Pancreas (tissue), 10 donors: ENCODE measurements at regions not wholly inside any gene's neighbourhood (a gene's known extent, or its start where the extent isn't known, plus 50 kb on each side); places are given as distances from the start of the nearest gene placed in this dataset.

Experiments used
- ATAC-seq, 4 donors: fragments of 200-7000 bp; cut with Tn5 transposase; one replicate each; pipeline versions ENCODE4 v1.8.0 to v1.9.1; 2020; ENCODE audit warnings: mild to moderate bottlenecking in 4 of 4, moderate library complexity in 4 of 4
- DNase-seq, 6 donors: peaks; one replicate each; pipeline ENCODE4 v3.0.0-alpha.2; 2020
- FAIRE-seq: peaks from 2 replicates; lab custom pipeline; 2012; peaks lifted over from hg19 to GRCh38; lab: Jason Lieb, UNC
- H3K27ac ChIP-seq, 4 donors: fragments of 200-600 bp; sonication (generic); 1 replicate in 3 of 4; 2 replicates in 1 of 4; pipeline versions ENCODE4 v1.5.0 to v1.8.0; 2020
- H3K27me3 ChIP-seq, 4 donors: fragments of 200-600 bp; one replicate each; pipeline ENCODE4 v1.8.0; 2021
- H3K36me3 ChIP-seq, 3 donors: fragments of 200-600 bp; sonication (generic) in 1 of 3; one replicate each; pipeline versions ENCODE4 v1.5.0 to v1.8.0; 2020 to 2021
- H3K4me1 ChIP-seq, 3 donors: fragments of 200-600 bp; one replicate each; pipeline ENCODE4 v1.8.0; 2021
- H3K4me3 ChIP-seq, 4 donors: fragments of 200-600 bp; sonication (generic) in 2 of 4; one replicate each; pipeline versions ENCODE4 v1.5.0 to v1.8.0; 2020 to 2021
- H3K9me3 ChIP-seq, 4 donors: fragments of 200-600 bp; one replicate each; pipeline ENCODE4 v1.8.0; 2021
- CTCF ChIP-seq, 4 donors: fragments of 200-600 bp; sonication (generic) in 3 of 4; IDR thresholded peaks; one replicate each; pipeline versions ENCODE4 v1.5.0 to v1.8.0; 2021; ENCODE audit warnings: antibody characterized with exemption in 4 of 4
- WGBS, 2 donors: extraction: QIAGEN DNeasy Blood & Tissue Kit; methylation state at CpG; one replicate each; pipeline ENCODE4 v1.1.7; 2013; 5-methylcytosine and 5-hydroxymethylcytosine counted together
- intact Hi-C, 3 donors: fragments of 100-400 bp; cut with DNase I; formaldehyde crosslinking; loops; one replicate each; pipeline versions ENCODE4 v1.11.1 to v1.14.2; 2022
- donor health status: healthy with polysubstance abuse.
- donor health status: DM: no; HTN: no; CAD: no; lungs with moderate emphysema.
- donor health status: DM: no; HTN: no; CAD: no.
- donor health status: control.
- donor health status: control.
- donor health status: Bipolar disorder and iron deficiency.
- donor health status: DM: yes; HTN: yes; CAD: no.
- donor health status: DM: no; HTN: no; CAD: no.
- donor health status: DM: no; HTN: no; CAD: no.
- donor health status: DM: yes; HTN: yes; CAD: no.

- no peak for DNase-seq
- H3K4me1 ChIP-seq, result no peaks in the 10 kb centered on the region
- no peak overlapping the region for H3K4me3 ChIP-seq
- H3K9me3 ChIP-seq, result no peaks in the 10 kb centered on the region
- FAIRE-seq, result no peak
- H3K36me3 ChIP-seq, result no peaks in the 10 kb centered on the region
- WGBS, 2 donors, result 81 to 90% methylated on average over 5 of the region's 5 CpGs
- no peak for TF ChIP-seq CTCF (IDR thresholded peaks at IDR 0.05)
- intact Hi-C loops, result no loop called here
- H3K27me3 ChIP-seq, result no peaks in the 10 kb centered on the region
- ATAC-seq, result no peak
- no peak overlapping the region for H3K27ac ChIP-seq
Observed at GRCh38 chr1:24261977-24262376, 57.2 kb upstream of the GRHL3 start.

GRCh38 chr1:24258735-24259424, 60.3 kb upstream of the GRHL3 start:
- Histone ChIP-seq H3K9me3 (no peaks in the 10 kb centered on the region), H3K27me3 (no peaks in the 10 kb centered on the region), H3K27ac (no peak overlapping the region), H3K4me3 (no peak overlapping the region), H3K4me1 (no peaks in the 10 kb centered on the region), H3K36me3 (no peaks in the 10 kb centered on the region)
- WGBS, 2 donors, result 95 to 96% methylated on average over 15 to 16 of the region's 16 CpGs
- ATAC-seq, result no peak
- FAIRE-seq, result no peak
- TF ChIP-seq CTCF (IDR thresholded peaks at IDR 0.05), result no peak
- intact Hi-C loops, result no loop called here
- DNase-seq, result no peak

- ATAC-seq, result peak in 3 of 4 donors; percentile 50 to 70 (median 70)
- Histone ChIP-seq H3K4me3 (no peak overlapping the region), H3K4me1 (no peaks in the 10 kb centered on the region), H3K9me3 (no peaks in the 10 kb centered on the region), H3K27me3 (no peaks in the 10 kb centered on the region), H3K27ac (no peak overlapping the region), H3K36me3 (no peaks in the 10 kb centered on the region)
- no peak for DNase-seq
- TF ChIP-seq CTCF (IDR thresholded peaks at IDR 0.05), result no peak
- no peak for FAIRE-seq
- intact Hi-C loops, result no loop called here
- 24 to 43% methylated on average over 2 of the region's 2 CpGs for WGBS, 2 donors
Observed at GRCh38 chr1:24257373-24257772, 61.8 kb upstream of the GRHL3 start.

GRCh38 chr1:24256687-24257086, 62.5 kb upstream of the GRHL3 start:
- Histone ChIP-seq H3K27ac (no peak overlapping the region), H3K9me3 (no peaks in the 10 kb centered on the region), H3K4me3 (no peak overlapping the region), H3K36me3 (no peaks in the 10 kb centered on the region), H3K4me1 (no peaks in the 10 kb centered on the region), H3K27me3 (no peaks in the 10 kb centered on the region)
- ATAC-seq, result no peak
- no peak for DNase-seq
- intact Hi-C loops, result no loop called here
- no peak for TF ChIP-seq CTCF (IDR thresholded peaks at IDR 0.05)
- 34 to 35% methylated on average over 2 of the region's 2 CpGs for WGBS, 2 donors
- no peak for FAIRE-seq

GRCh38 chr1:24255226-24255625, 63.9 kb upstream of the GRHL3 start:
- WGBS, 2 donors, result 86 to 90% methylated on average over 7 of the region's 7 CpGs
- ATAC-seq (no peak), DNase-seq (no peak), FAIRE-seq (no peak)
- TF ChIP-seq CTCF (IDR thresholded peaks at IDR 0.05), result no peak
- H3K4me1 ChIP-seq, result no peaks in the 10 kb centered on the region
- H3K9me3 ChIP-seq, result no peaks in the 10 kb centered on the region
- H3K27ac ChIP-seq, result no peak overlapping the region
- H3K27me3 ChIP-seq, result no peaks in the 10 kb centered on the region
- H3K4me3 ChIP-seq, result no peak overlapping the region
- no peaks in the 10 kb centered on the region for H3K36me3 ChIP-seq
- intact Hi-C loops, result no loop called here
